HEK293 (cell line): ENCODE measurements at regions not wholly inside any gene's neighbourhood (a gene's known extent, or its start where the extent isn't known, plus 50 kb on each side); places are given as distances from the start of the nearest gene placed in this dataset.

Source experiments
- CTCF ChIA-PET: fragments of 350-600 bp; formaldehyde crosslinking; extraction: SDS; loops from one replicate; lab custom pipeline; 2021; ENCODE audit warnings: antibody characterized with exemption; lab: Yijun Ruan, JAX
- POLR2A ChIA-PET: fragments of 300-600 bp; formaldehyde crosslinking; extraction: SDS; loops from one replicate; lab custom pipeline; 2020; ENCODE audit warnings: antibody characterized with exemption, inconsistent platforms; lab: Yijun Ruan, JAX
- H3K27ac ChIP-seq: fragments of 200-500 bp; sonication (Bioruptor generic); 2 replicates; pipeline ENCODE4 v1.5.1; 2014; ENCODE audit warnings: low read depth, low read length, control low read depth, inconsistent platforms; ENCODE audit errors: extremely low read depth
- H3K36me3 ChIP-seq, 2 experiments: fragments of 200-500 bp in 1 of 2; sonication (Bioruptor generic) in 1 of 2; 1 replicate in 1 of 2; 2 replicates in 1 of 2; pipeline ENCODE4 v1.5.1; 2014 to 2017; ENCODE audit warnings: inconsistent platforms in 2 of 2, low read length in 2 of 2; ENCODE audit not compliant: control insufficient read depth in 2 of 2, insufficient read depth in 1 of 2
- H3K4me1 ChIP-seq: fragments of 200-500 bp; sonication (Bioruptor generic); 2 replicates; pipeline ENCODE4 v1.5.1; 2014; ENCODE audit warnings: mild to moderate bottlenecking, low read length, inconsistent platforms; ENCODE audit not compliant: control insufficient read depth, insufficient read depth
- H3K4me3 ChIP-seq: 2 replicates; pipeline ENCODE4 v1.5.1; 2011; ENCODE audit warnings: low read depth, mild to moderate bottlenecking, control low read depth, low read length, moderate library complexity
- H3K9me3 ChIP-seq: fragments of 200-500 bp; sonication (Bioruptor generic); 2 replicates; pipeline ENCODE4 v1.5.1; 2014; ENCODE audit warnings: low read depth, low read length, inconsistent platforms; ENCODE audit not compliant: control insufficient read depth, insufficient read depth
- EGR2 ChIP-seq: fragments of 450-650 bp; formaldehyde crosslinking; IDR thresholded peaks from 2 replicates; pipeline ENCODE4 v1.5.1; 2016; ENCODE audit warnings: low read depth, missing biosample characterization, missing genetic modification characterization
- GLI2 ChIP-seq: fragments of 450-650 bp; formaldehyde crosslinking; IDR thresholded peaks from 2 replicates; pipeline ENCODE4; 2017; ENCODE audit warnings: missing biosample characterization, missing genetic modification characterization, low read depth, borderline replicate concordance
- KLF16 ChIP-seq: fragments of 450-650 bp; formaldehyde crosslinking; IDR thresholded peaks from 2 replicates; pipeline ENCODE4 v1.5.1; 2017; ENCODE audit warnings: missing biosample characterization, missing genetic modification characterization
- KLF9 ChIP-seq: fragments of 450-650 bp; formaldehyde crosslinking; IDR thresholded peaks from 2 replicates; pipeline ENCODE4 v1.5.1; 2016; ENCODE audit warnings: missing biosample characterization, missing genetic modification characterization, low read depth
- PRDM2 ChIP-seq: fragments of 450-650 bp; formaldehyde crosslinking; IDR thresholded peaks from 2 replicates; pipeline ENCODE4 v1.5.1; 2016; ENCODE audit warnings: missing biosample characterization, missing genetic modification characterization, borderline replicate concordance
- REPIN1 ChIP-seq: fragments of 450-650 bp; formaldehyde crosslinking; IDR thresholded peaks from 2 replicates; pipeline ENCODE4 v1.5.1; 2017; ENCODE audit warnings: missing biosample characterization, missing genetic modification characterization, low read depth
- SP3 ChIP-seq: fragments of 450-650 bp; formaldehyde crosslinking; IDR thresholded peaks from 2 replicates; pipeline ENCODE4 v1.5.1; 2016; ENCODE audit warnings: missing biosample characterization, missing genetic modification characterization
- ZFP69B ChIP-seq: fragments of 450-650 bp; formaldehyde crosslinking; IDR thresholded peaks from 2 replicates; pipeline ENCODE4 v1.5.1; 2016; ENCODE audit warnings: missing biosample characterization, missing genetic modification characterization
- ZNF114 ChIP-seq: fragments of 450-650 bp; formaldehyde crosslinking; IDR thresholded peaks from 2 replicates; pipeline ENCODE4 v1.5.0; 2017; ENCODE audit warnings: missing biosample characterization, missing genetic modification characterization
- ZNF341 ChIP-seq: fragments of 450-650 bp; formaldehyde crosslinking; IDR thresholded peaks from 2 replicates; pipeline ENCODE4; 2016; ENCODE audit warnings: low read depth, missing biosample characterization, missing genetic modification characterization
- ZNF549 ChIP-seq: fragments of 450-650 bp; IDR thresholded peaks from 2 replicates; pipeline ENCODE4 v1.5.1; 2018; ENCODE audit warnings: missing biosample characterization, missing genetic modification characterization, mild to moderate bottlenecking, inconsistent platforms, moderate library complexity
- ZNF600 ChIP-seq: fragments of 450-650 bp; formaldehyde crosslinking; IDR thresholded peaks from 2 replicates; pipeline ENCODE4 v1.5.1; 2016; ENCODE audit warnings: missing biosample characterization, missing genetic modification characterization
- ZNF610 ChIP-seq: fragments of 450-650 bp; formaldehyde crosslinking; IDR thresholded peaks from 2 replicates; pipeline ENCODE4 v1.5.1; 2016; ENCODE audit warnings: missing biosample characterization, missing genetic modification characterization, borderline replicate concordance
- ZNF624 ChIP-seq: fragments of 450-650 bp; formaldehyde crosslinking; IDR thresholded peaks from 2 replicates; pipeline ENCODE4 v1.5.1; 2017; ENCODE audit warnings: missing biosample characterization, missing genetic modification characterization
- ZNF629 ChIP-seq: fragments of 450-650 bp; formaldehyde crosslinking; IDR thresholded peaks from 2 replicates; pipeline ENCODE4 v1.5.1; 2017; ENCODE audit warnings: missing biosample characterization, missing genetic modification characterization
- ZNF670 ChIP-seq: fragments of 450-650 bp; formaldehyde crosslinking; IDR thresholded peaks from 2 replicates; pipeline ENCODE4 v1.5.1; 2016; ENCODE audit warnings: missing biosample characterization, missing genetic modification characterization, low read depth
- ZNF785 ChIP-seq: fragments of 450-650 bp; formaldehyde crosslinking; IDR thresholded peaks from 2 replicates; pipeline ENCODE4 v1.5.1; 2016; ENCODE audit warnings: missing biosample characterization, missing genetic modification characterization
- TF ChIP-seq, protein P1 (sequence below): fragments of 450-650 bp; formaldehyde crosslinking; IDR thresholded peaks from 2 replicates; pipeline ENCODE4 v1.5.1; 2016; ENCODE audit warnings: missing biosample characterization, missing genetic modification characterization, borderline replicate concordance
- TF ChIP-seq, protein P2 (sequence below): fragments of 450-650 bp; formaldehyde crosslinking; IDR thresholded peaks from 2 replicates; pipeline ENCODE4 v1.5.1; 2016; ENCODE audit warnings: missing biosample characterization, missing genetic modification characterization

DNA sequence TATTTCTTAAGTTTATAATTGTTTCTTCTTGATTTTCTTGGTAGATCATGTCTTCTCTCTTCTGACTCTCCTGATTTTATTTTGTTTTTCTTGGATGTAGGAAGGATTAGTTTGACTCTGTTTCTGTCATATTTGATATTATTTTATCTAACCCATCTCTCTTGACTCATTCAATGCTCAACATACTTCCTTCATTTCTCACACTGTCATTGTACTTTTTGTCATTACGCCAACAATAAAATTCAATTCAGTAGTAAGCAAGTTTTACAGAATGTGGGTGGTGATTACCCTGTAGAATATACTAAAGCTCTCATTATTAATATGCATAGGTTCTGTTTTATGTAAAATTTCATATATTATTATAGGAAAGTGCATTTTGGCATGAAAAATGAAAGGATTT lies 1303.0 kb upstream of the AGA start:
- H3K27ac ChIP-seq: no peak overlapping the region
- POLR2A ChIA-PET: no interaction called here
- CTCF ChIA-PET: no interaction called here
- no peaks in the 10 kb centered on the region for H3K4me1 ChIP-seq
- no peaks in the 10 kb centered on the region for H3K36me3 ChIP-seq
- no peaks in the 10 kb centered on the region for H3K9me3 ChIP-seq
- H3K4me3 ChIP-seq: no peak overlapping the region
- TF ChIP-seq EGR2 (no peak), ZNF670 (no peak), ZFP69B (tag by site-specific recombination) (no peak), ZNF610 (no peak), PRDM2 (tag by site-specific recombination) (no peak), KLF16 (no peak), ZNF629 (tag by site-specific recombination) (no peak), ZNF624 (no peak), ZNF600 (tag by site-specific recombination) (no peak)
- TF ChIP-seq, protein P1, sequence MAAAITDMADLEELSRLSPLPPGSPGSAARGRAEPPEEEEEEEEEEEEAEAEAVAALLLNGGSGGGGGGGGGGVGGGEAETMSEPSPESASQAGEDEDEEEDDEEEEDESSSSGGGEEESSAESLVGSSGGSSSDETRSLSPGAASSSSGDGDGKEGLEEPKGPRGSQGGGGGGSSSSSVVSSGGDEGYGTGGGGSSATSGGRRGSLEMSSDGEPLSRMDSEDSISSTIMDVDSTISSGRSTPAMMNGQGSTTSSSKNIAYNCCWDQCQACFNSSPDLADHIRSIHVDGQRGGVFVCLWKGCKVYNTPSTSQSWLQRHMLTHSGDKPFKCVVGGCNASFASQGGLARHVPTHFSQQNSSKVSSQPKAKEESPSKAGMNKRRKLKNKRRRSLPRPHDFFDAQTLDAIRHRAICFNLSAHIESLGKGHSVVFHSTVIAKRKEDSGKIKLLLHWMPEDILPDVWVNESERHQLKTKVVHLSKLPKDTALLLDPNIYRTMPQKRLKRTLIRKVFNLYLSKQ (tag by site-specific recombination): no peak
- TF ChIP-seq, protein P2, sequence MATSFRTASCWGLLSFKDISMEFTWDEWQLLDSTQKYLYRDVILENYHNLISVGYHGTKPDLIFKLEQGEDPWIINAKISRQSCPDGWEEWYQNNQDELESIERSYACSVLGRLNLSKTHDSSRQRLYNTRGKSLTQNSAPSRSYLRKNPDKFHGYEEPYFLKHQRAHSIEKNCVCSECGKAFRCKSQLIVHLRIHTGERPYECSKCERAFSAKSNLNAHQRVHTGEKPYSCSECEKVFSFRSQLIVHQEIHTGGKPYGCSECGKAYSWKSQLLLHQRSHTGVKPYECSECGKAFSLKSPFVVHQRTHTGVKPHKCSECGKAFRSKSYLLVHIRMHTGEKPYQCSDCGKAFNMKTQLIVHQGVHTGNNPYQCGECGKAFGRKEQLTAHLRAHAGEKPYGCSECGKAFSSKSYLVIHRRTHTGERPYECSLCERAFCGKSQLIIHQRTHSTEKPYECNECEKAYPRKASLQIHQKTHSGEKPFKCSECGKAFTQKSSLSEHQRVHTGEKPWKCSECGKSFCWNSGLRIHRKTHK: no peak

DNA sequence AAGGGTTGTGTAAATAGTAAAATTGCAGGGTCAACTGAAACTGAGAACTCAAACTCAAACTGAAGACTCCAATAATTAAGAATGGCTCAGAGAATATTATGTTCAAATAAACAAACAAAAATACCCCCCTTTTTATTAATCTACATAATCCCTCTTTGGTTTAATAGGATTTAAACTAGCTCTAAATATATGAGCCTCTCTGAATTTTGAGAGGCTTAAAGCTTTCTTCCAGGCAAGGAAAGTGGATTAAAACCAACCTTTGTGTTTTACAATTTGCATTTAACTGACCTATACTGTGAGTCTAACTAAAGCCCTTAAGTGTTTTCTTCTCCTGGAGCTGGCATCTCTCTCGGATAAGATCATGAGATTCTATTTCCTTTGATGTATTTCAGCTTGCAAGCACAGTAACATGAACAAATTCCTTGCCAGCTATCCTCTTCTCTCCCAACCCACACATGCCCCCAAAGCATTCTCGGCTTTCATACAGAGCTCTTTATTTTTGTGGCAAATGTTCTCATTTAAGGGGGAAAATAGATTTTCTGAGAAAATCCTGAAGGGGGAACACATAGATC lies 1310.8 kb upstream of the AGA start:
- no peak overlapping the region for H3K27ac ChIP-seq
- H3K4me3 ChIP-seq: no peak overlapping the region
- no peaks in the 10 kb centered on the region for H3K9me3 ChIP-seq
- ChIA-PET CTCF (no interaction called here), POLR2A (no interaction called here)
- no peaks in the 10 kb centered on the region for H3K4me1 ChIP-seq
- no peak for TF ChIP-seq ZNF114 (tag by site-specific recombination)
- TF ChIP-seq ZNF341 (tag by site-specific recombination): no peak
- TF ChIP-seq REPIN1 (tag by site-specific recombination): no peak
- no peak for TF ChIP-seq KLF16
- no peaks in the 10 kb centered on the region for H3K36me3 ChIP-seq

GRCh38 chr4:178778496-178778895 lies 1336.3 kb upstream of the AGA start:
- H3K4me1 ChIP-seq: no peaks in the 10 kb centered on the region
- ChIA-PET CTCF (no interaction called here), POLR2A (no interaction called here)
- H3K36me3 ChIP-seq: no peaks in the 10 kb centered on the region
- H3K4me3 ChIP-seq: no peak overlapping the region
- no peaks in the 10 kb centered on the region for H3K9me3 ChIP-seq
- no peak overlapping the region for H3K27ac ChIP-seq
- TF ChIP-seq KLF9 (no peak), SP3 (tag by site-specific recombination) (no peak), ZNF549 (tag by site-specific recombination) (no peak), ZNF785 (tag by site-specific recombination) (no peak), GLI2 (no peak)
